ENCODE measurements at regions not wholly inside any gene's neighbourhood (a gene's known extent, or its start where the extent isn't known, plus 50 kb on each side); places are given as distances from the start of the nearest gene placed in this dataset.

DNA sequence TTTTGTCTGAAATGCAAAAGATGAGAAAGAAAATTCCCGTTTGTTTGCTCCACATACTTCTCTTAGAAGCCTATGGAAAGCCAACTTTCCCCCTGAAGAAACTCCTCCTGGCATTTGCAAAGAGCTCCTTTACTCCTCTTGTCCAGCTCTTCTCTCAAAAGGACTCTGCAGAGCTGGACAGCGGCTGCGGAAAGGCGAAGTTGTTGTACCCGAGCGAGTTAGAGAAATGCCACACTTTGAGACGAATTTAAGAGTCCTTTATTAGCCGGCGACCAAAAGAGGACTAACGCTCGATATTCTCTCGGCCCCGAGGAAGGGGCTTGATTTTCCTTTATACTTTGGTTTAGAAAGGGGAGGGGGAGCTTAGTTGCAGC lies 157.8 kb downstream of the TRIM27 start:
- in situ Hi-C loops (cut with MboI; ENCODE audit: low sequenced_read_pairs in 4 of 4) (no loop called here), intact Hi-C loops (cut with DNase I; ENCODE audit: low total_unique reads) (no loop called here)
- Histone ChIP-seq H3K36me3 (no peaks in the 10 kb centered on the region), H3K4me1 (no peaks in the 10 kb centered on the region), H3K27ac (no peak overlapping the region), H3K4me3 (no peak overlapping the region), H3K27me3 (peaks cover 77 to 89% (median 82%) of the 10 kb centered on the region in 3 donors), H3K9me3 (peaks cover 0 to 7% (median 0%) of the 10 kb centered on the region in 3 donors)
- no peak for TF ChIP-seq POLR2A (IDR thresholded peaks at IDR 0.05)
- TF ChIP-seq, protein P1, sequence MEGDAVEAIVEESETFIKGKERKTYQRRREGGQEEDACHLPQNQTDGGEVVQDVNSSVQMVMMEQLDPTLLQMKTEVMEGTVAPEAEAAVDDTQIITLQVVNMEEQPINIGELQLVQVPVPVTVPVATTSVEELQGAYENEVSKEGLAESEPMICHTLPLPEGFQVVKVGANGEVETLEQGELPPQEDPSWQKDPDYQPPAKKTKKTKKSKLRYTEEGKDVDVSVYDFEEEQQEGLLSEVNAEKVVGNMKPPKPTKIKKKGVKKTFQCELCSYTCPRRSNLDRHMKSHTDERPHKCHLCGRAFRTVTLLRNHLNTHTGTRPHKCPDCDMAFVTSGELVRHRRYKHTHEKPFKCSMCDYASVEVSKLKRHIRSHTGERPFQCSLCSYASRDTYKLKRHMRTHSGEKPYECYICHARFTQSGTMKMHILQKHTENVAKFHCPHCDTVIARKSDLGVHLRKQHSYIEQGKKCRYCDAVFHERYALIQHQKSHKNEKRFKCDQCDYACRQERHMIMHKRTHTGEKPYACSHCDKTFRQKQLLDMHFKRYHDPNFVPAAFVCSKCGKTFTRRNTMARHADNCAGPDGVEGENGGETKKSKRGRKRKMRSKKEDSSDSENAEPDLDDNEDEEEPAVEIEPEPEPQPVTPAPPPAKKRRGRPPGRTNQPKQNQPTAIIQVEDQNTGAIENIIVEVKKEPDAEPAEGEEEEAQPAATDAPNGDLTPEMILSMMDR (IDR thresholded peaks at IDR 0.05 in 4 of 5, conservative IDR thresholded peaks at IDR 0.05 in 1 of 5) = no peak
- ATAC-seq (no peak), DNase-seq (no peak)

DNA sequence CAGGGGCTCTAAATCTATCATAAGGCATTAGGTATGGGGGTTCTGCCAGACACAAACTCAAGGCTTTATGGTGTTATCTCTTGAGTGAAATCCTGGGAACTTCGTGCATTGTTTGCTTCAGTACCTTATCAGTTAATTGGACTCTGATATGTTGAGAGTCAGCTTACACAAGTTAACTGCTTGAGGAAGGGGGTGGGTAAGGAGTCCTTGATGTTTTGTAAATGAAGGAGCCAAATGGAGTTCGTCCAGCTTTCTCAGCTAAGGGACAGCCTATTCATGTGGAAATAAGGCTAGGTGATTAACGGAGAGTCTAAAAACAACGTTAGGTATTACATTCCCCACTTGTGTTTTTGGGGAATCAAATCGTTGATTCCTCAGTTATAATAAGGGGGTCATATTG lies 157.4 kb downstream of the TRIM27 start:
- DNase-seq = no peak
- no peaks in the 10 kb centered on the region for H3K4me1 ChIP-seq
- H3K36me3 ChIP-seq = no peaks in the 10 kb centered on the region
- no peak for ATAC-seq
- no peak overlapping the region for H3K27ac ChIP-seq
- no peak overlapping the region for H3K4me3 ChIP-seq
- peaks cover 80 to 89% (median 87%) of the 10 kb centered on the region in 3 donors for H3K27me3 ChIP-seq
- TF ChIP-seq POLR2A (IDR thresholded peaks at IDR 0.05) = no peak
- TF ChIP-seq, protein P1 (IDR thresholded peaks at IDR 0.05 in 4 of 5, conservative IDR thresholded peaks at IDR 0.05 in 1 of 5) = no peak
- in situ Hi-C loops (cut with MboI; ENCODE audit: low sequenced_read_pairs in 4 of 4) (no loop called here), intact Hi-C loops (cut with DNase I; ENCODE audit: low total_unique reads) (no loop called here)
- peaks cover 0 to 7% (median 0%) of the 10 kb centered on the region in 3 donors for H3K9me3 ChIP-seq

DNA sequence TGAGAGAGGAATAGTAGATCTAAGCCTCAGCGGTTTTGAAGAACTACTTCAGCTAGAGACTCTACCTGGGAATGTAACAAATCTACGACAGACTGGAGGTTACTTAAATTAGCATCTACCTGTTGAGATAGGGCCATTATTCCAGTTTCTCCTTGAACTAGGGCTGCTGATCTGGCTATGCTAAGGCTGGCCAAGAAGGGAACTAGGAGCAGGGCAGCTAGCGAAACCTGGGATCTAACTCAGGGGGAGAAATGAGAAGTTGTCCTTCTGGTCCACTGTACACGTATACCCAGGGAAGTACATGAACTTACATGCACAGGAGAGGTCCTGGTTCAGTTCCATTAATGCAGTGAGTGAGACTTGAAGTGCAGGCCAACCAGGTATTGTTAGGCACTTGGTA lies 156.7 kb downstream of the TRIM27 start:
- H3K36me3 ChIP-seq = no peaks in the 10 kb centered on the region
- H3K27ac ChIP-seq = no peak overlapping the region
- H3K9me3 ChIP-seq = peaks cover 0 to 7% (median 0%) of the 10 kb centered on the region in 3 donors
- peaks cover 83 to 92% (median 90%) of the 10 kb centered on the region in 3 donors for H3K27me3 ChIP-seq
- TF ChIP-seq, protein P1 (IDR thresholded peaks at IDR 0.05 in 4 of 5, conservative IDR thresholded peaks at IDR 0.05 in 1 of 5) = no peak
- TF ChIP-seq POLR2A (IDR thresholded peaks at IDR 0.05) = no peak
- no peak overlapping the region for H3K4me3 ChIP-seq
- in situ Hi-C loops (cut with MboI; ENCODE audit: low sequenced_read_pairs in 4 of 4) (no loop called here), intact Hi-C loops (cut with DNase I; ENCODE audit: low total_unique reads) (no loop called here)
- H3K4me1 ChIP-seq = no peaks in the 10 kb centered on the region
- ATAC-seq = no peak
- no peak for DNase-seq

DNA sequence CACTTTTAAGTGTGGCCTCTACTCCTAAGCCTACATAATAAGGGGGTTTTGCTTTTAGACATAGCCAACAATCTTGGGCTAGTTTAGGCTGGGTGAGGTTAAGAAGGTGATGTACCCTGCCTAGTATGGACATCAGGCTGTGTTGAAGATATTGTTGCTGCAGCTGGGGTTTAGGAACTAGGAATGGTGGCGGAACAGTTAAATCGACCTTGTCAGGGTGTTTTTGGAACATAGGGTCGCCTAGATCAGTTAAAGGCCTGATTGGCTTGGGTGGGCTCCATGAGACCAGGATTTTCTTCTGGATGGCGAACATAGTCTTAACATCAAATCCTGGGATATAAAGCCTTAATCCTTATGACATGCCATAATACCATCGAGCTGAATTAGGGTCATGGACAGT lies 156.1 kb downstream of the TRIM27 start:
- H3K27me3 ChIP-seq = peaks cover 88 to 97% (median 92%) of the 10 kb centered on the region in 3 donors
- H3K9me3 ChIP-seq = peaks cover 0 to 7% (median 0%) of the 10 kb centered on the region in 3 donors
- no peak for DNase-seq
- in situ Hi-C loops (cut with MboI; ENCODE audit: low sequenced_read_pairs in 4 of 4) (no loop called here), intact Hi-C loops (cut with DNase I; ENCODE audit: low total_unique reads) (no loop called here)
- H3K4me1 ChIP-seq = no peaks in the 10 kb centered on the region
- no peak overlapping the region for H3K27ac ChIP-seq
- TF ChIP-seq, protein P1 (IDR thresholded peaks at IDR 0.05 in 4 of 5, conservative IDR thresholded peaks at IDR 0.05 in 1 of 5) = no peak
- no peak for TF ChIP-seq POLR2A (IDR thresholded peaks at IDR 0.05)
- H3K4me3 ChIP-seq = no peak overlapping the region
- H3K36me3 ChIP-seq = no peaks in the 10 kb centered on the region
- no peak for ATAC-seq
